Mesenchymal stem cell (in vitro differentiated cells and primary cell): ENCODE measurements at regions not wholly inside any gene's neighbourhood (a gene's known extent, or its start where the extent isn't known, plus 50 kb on each side); places are given as distances from the start of the nearest gene placed in this dataset.

Experiments used
- DNase-seq: peaks from one replicate; pipeline ENCODE4 v3.0.0-alpha.2; 2013
- H2AFZ ChIP-seq: one replicate; pipeline ENCODE4 v1.6.1; 2013; ENCODE audit warnings: low read depth, mild to moderate bottlenecking, control low read depth, inconsistent platforms, low read length, moderate library complexity
- H2AK5ac ChIP-seq: 2 replicates; pipeline ENCODE4 v1.6.1; 2013; ENCODE audit warnings: low read length, moderate library complexity, mild to moderate bottlenecking, inconsistent platforms; ENCODE audit not compliant: severe bottlenecking
- H2BK120ac ChIP-seq: one replicate; pipeline ENCODE4 v1.6.1; 2013; ENCODE audit warnings: low read depth, mild to moderate bottlenecking, inconsistent platforms, low read length, moderate library complexity
- H2BK12ac ChIP-seq, 2 experiments: one replicate each; pipeline ENCODE4 v1.6.1; 2013; ENCODE audit warnings: inconsistent platforms in 2 of 2, low read length in 2 of 2, mild to moderate bottlenecking in 2 of 2, moderate library complexity in 2 of 2, control low read depth in 1 of 2
- H2BK15ac ChIP-seq: one replicate; pipeline ENCODE4 v1.6.1; 2013; ENCODE audit warnings: mild to moderate bottlenecking, low read depth, inconsistent platforms; ENCODE audit not compliant: poor library complexity, severe bottlenecking
- H2BK5ac ChIP-seq: 2 replicates; pipeline ENCODE4 v1.6.1; 2013; ENCODE audit warnings: low read depth, mild to moderate bottlenecking, low read length, control low read depth, inconsistent platforms; ENCODE audit not compliant: poor library complexity, severe bottlenecking
- H3K14ac ChIP-seq, 2 experiments: one replicate each; pipeline ENCODE4 v1.6.1; 2013; ENCODE audit warnings: inconsistent platforms in 2 of 2, low read length in 2 of 2, control low read depth in 1 of 2, mild to moderate bottlenecking in 1 of 2, moderate library complexity in 1 of 2
- H3K18ac ChIP-seq, 2 experiments: one replicate each; pipeline ENCODE4 v1.6.1; 2013; ENCODE audit warnings: inconsistent platforms in 2 of 2, low read length in 2 of 2, control low read depth in 1 of 2, low read depth in 1 of 2, mild to moderate bottlenecking in 1 of 2
- H3K23ac ChIP-seq, 2 experiments: one replicate each; pipeline ENCODE4 v1.6.1; 2013; ENCODE audit warnings: inconsistent platforms in 2 of 2, low read length in 2 of 2, mild to moderate bottlenecking in 2 of 2, moderate library complexity in 2 of 2, control low read depth in 1 of 2
- H3K27ac ChIP-seq: 2 replicates; pipeline ENCODE4 v1.5.1; 2013; ENCODE audit warnings: mild to moderate bottlenecking, moderate library complexity, low read length, control low read depth, inconsistent platforms; ENCODE audit not compliant: poor library complexity, severe bottlenecking
- H3K27me3 ChIP-seq, 2 experiments: 2 replicates each; pipeline versions ENCODE4 v1.6.1 to v1.7.0; 2013; ENCODE audit warnings: low read length in 2 of 2, mild to moderate bottlenecking in 2 of 2, moderate library complexity in 2 of 2, control low read depth in 1 of 2, inconsistent platforms in 1 of 2; ENCODE audit not compliant: control insufficient read depth in 1 of 2, insufficient read depth in 1 of 2
- H3K36me3 ChIP-seq, 2 experiments: 2 replicates each; pipeline versions ENCODE4 v1.6.1 to v1.7.0; 2013; ENCODE audit warnings: low read length in 2 of 2, control low read depth in 1 of 2, inconsistent platforms in 1 of 2, low read depth in 1 of 2, mild to moderate bottlenecking in 1 of 2; ENCODE audit not compliant: insufficient read depth in 2 of 2, control insufficient read depth in 1 of 2
- H3K4ac ChIP-seq, 2 experiments: one replicate each; pipeline ENCODE4 v1.6.1; 2013; ENCODE audit warnings: inconsistent platforms in 2 of 2, low read length in 2 of 2, mild to moderate bottlenecking in 2 of 2, moderate library complexity in 2 of 2, control low read depth in 1 of 2, low read depth in 1 of 2
- H3K4me1 ChIP-seq: 2 replicates; pipeline ENCODE4 v1.6.1; 2013; ENCODE audit warnings: low read depth, low read length, control low read depth; ENCODE audit not compliant: control insufficient read depth, insufficient read depth
- H3K4me2 ChIP-seq: 2 replicates; pipeline ENCODE4 v1.6.1; 2013; ENCODE audit warnings: low read length, mild to moderate bottlenecking, inconsistent platforms; ENCODE audit not compliant: poor library complexity, severe bottlenecking
- H3K4me3 ChIP-seq, 2 experiments: 2 replicates each; pipeline versions ENCODE4 v1.5.1 to v1.7.0; 2013; ENCODE audit warnings: low read length in 2 of 2, mild to moderate bottlenecking in 2 of 2, control low read depth in 1 of 2, low read depth in 1 of 2; ENCODE audit not compliant: insufficient read depth in 1 of 2
- H3K79me1 ChIP-seq: replicated peaks from 2 replicates; pipeline ENCODE4 v1.6.1; 2013; ENCODE audit warnings: mild to moderate bottlenecking, control low read depth, low read length, inconsistent platforms; ENCODE audit not compliant: poor library complexity, severe bottlenecking
- H3K9ac ChIP-seq: 2 replicates; pipeline ENCODE4 v1.7.0; 2013; ENCODE audit warnings: mild to moderate bottlenecking, low read length, moderate library complexity
- H3K9me3 ChIP-seq: 2 replicates; pipeline ENCODE4 v1.7.0; 2013; ENCODE audit warnings: mild to moderate bottlenecking, low read length; ENCODE audit not compliant: control insufficient read depth
- H4K8ac ChIP-seq: one replicate; pipeline ENCODE4 v1.6.1; 2013; ENCODE audit warnings: inconsistent platforms, mild to moderate bottlenecking, low read length, moderate library complexity
- H4K91ac ChIP-seq: one replicate; pipeline ENCODE4 v1.6.1; 2013; ENCODE audit warnings: mild to moderate bottlenecking, low read length, inconsistent platforms
- WGBS: methylation state at CpG from one replicate; pipeline ENCODE4 v1.1.7; 2013; ENCODE audit warnings: mixed read lengths; 5-methylcytosine and 5-hydroxymethylcytosine counted together

DNA sequence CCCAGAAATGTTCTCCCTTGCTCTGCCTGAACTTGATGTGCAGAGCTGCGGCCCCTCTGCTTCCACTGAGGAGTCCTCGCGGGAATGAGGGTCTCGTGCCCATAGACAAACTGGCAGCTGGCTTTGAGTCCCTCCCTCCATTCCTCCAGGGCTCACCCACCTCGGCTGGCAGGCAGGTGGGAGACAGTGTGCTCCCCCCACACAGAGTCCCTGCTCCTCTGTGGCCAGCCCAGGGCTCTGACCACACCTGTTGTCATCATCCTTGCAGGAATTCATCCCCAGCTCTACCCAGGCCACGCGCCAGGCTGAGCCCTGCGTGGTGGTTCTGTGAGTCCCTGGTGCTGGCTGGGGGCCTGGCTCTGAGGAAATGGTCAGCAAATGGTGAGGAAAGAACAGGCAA lies 521.9 kb downstream of the TBC1D22A start:
- Histone ChIP-seq H3K27me3 (peaks cover 0 to 67% of the 10 kb centered on the region in 2 experiments), H2BK120ac (no peak overlapping the region), H4K8ac (no peak overlapping the region), H3K9me3 (no peaks in the 10 kb centered on the region), H3K4me2 (no peak overlapping the region), H2BK15ac (no peak overlapping the region), H3K23ac (no peak overlapping the region), H3K4me1 (no peaks in the 10 kb centered on the region), H3K18ac (no peak overlapping the region), H2BK5ac (no peak overlapping the region), H3K4ac (no peak overlapping the region), H2BK12ac (no peak overlapping the region), H3K4me3 (no peak overlapping the region), H2AFZ (no peak overlapping the region), H3K27ac (no peak overlapping the region), H2AK5ac (no peak overlapping the region), H4K91ac (no peak overlapping the region), H3K36me3 (no peaks in the 10 kb centered on the region), H3K9ac (no peak overlapping the region), H3K14ac (no peak overlapping the region), H3K79me1 (no peaks in the 10 kb centered on the region)
- 86% methylated on average over 6 of the region's 8 CpGs for WGBS
- no peak for DNase-seq

DNA sequence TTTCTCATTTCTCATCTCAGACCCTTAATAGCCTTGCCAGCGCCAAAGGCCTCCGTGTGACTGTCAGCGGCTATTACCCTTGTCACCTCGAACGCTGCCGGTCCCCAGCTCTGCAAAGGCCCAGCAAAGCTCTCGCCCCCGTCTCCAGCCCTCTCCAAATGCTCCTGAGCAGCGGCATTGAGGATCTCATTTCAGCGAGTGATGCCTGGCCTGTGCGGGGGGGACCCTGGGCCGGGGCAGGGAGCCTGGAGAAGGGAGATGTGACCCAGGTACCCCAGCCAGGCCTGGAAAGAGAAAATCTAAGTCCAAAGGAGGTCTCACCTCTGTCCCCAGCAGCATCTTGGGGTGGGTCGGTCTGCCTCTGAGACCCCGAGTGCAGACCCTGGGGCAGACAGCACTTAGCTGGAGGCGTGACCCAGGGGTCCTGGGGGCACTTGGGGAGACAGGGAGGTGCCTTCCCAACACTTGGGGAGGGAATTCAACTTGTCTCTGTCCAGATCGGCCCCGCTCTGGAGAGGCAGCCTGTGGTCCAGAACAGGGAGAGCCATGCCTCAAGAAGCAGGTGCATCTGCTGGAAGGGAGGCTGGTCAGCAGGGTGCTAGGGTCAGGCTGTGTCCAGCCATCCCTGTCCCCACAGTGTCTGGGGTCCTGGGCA lies 521.3 kb downstream of the TBC1D22A start:
- Histone ChIP-seq H3K4me3 (no peak overlapping the region), H3K9me3 (no peaks in the 10 kb centered on the region), H2BK5ac (no peak overlapping the region)

DNA sequence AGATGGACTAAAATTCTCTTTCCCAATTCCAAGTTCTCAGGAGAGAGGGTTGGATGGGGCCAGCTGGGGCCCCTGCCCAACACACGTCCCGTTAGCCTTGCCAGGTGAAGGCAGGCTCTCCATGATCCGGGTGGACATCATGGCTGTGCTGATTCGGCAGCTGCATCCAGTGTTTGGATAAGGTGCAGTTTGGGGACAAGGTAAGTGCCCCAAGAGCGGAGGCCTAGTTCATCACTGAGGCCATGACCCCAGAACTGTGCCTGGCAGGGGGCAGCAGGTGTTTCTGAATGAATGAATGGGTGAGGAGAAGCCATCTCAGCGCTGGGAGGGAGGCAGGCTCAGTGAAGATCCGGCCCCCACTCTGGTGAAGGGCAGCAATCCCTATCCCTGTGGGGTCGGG lies 520.4 kb downstream of the TBC1D22A start:
- Histone ChIP-seq H4K8ac (no peak overlapping the region), H3K79me1 (no peaks in the 10 kb centered on the region), H3K4me3 (no peak overlapping the region), H2AFZ (no peak overlapping the region), H3K9me3 (no peaks in the 10 kb centered on the region), H3K27ac (no peak overlapping the region), H2BK120ac (no peak overlapping the region), H3K4ac (no peak overlapping the region), H3K4me2 (no peak overlapping the region), H2AK5ac (no peak overlapping the region), H3K36me3 (no peaks in the 10 kb centered on the region), H2BK12ac (no peak overlapping the region), H4K91ac (no peak overlapping the region), H3K9ac (no peak overlapping the region), H3K23ac (no peak overlapping the region), H3K14ac (no peak overlapping the region), H2BK15ac (no peak overlapping the region), H2BK5ac (no peak overlapping the region), H3K27me3 (peaks cover 0 to 69% of the 10 kb centered on the region in 2 experiments), H3K4me1 (no peaks in the 10 kb centered on the region), H3K18ac (no peak overlapping the region)
- 66% methylated on average over 8 of the region's 8 CpGs for WGBS
- DNase-seq, result no peak

More for the DNA sequence above, 521.3 kb downstream of the TBC1D22A start:
- WGBS, result 74% methylated on average over 17 of the region's 17 CpGs
- no peak for DNase-seq
- no peak overlapping the region for H3K23ac ChIP-seq
- H2AFZ ChIP-seq, result no peak overlapping the region
- H3K4me2 ChIP-seq, result no peak overlapping the region
- H4K91ac ChIP-seq, result no peak overlapping the region
- no peak overlapping the region for H3K18ac ChIP-seq
- no peak overlapping the region for H3K14ac ChIP-seq
- H3K9ac ChIP-seq, result no peak overlapping the region
- no peak overlapping the region for H3K4ac ChIP-seq
- no peak overlapping the region for H2AK5ac ChIP-seq
- H2BK120ac ChIP-seq, result no peak overlapping the region
- no peak overlapping the region for H2BK12ac ChIP-seq
- no peaks in the 10 kb centered on the region for H3K4me1 ChIP-seq
- peaks cover 0 to 67% of the 10 kb centered on the region in 2 experiments for H3K27me3 ChIP-seq
- H3K79me1 ChIP-seq, result no peaks in the 10 kb centered on the region
- no peak overlapping the region for H3K27ac ChIP-seq
- H4K8ac ChIP-seq, result no peak overlapping the region
- H3K36me3 ChIP-seq, result no peaks in the 10 kb centered on the region
- H2BK15ac ChIP-seq, result no peak overlapping the region

- Histone ChIP-seq H3K9me3 (no peaks in the 10 kb centered on the region), H3K9ac (no peak overlapping the region), H4K8ac (no peak overlapping the region), H3K23ac (no peak overlapping the region), H2AK5ac (no peak overlapping the region), H2BK12ac (no peak overlapping the region), H3K27me3 (peaks cover 0 to 69% of the 10 kb centered on the region in 2 experiments), H2BK120ac (no peak overlapping the region), H3K79me1 (no peaks in the 10 kb centered on the region), H3K27ac (no peak overlapping the region), H2AFZ (no peak overlapping the region), H3K4me2 (no peak overlapping the region), H3K4ac (no peak overlapping the region), H4K91ac (no peak overlapping the region), H3K18ac (no peak overlapping the region), H3K4me1 (no peaks in the 10 kb centered on the region), H3K14ac (no peak overlapping the region), H3K36me3 (no peaks in the 10 kb centered on the region), H2BK5ac (no peak overlapping the region), H2BK15ac (no peak overlapping the region), H3K4me3 (no peak overlapping the region)
- WGBS, result 75% methylated on average over 10 of the region's 10 CpGs
- no peak for DNase-seq
Measured at GRCh38 chr22:47282366-47282765, 519.9 kb downstream of the TBC1D22A start.
